ENCODE measurements at regions not wholly inside any gene's neighbourhood (a gene's known extent, or its start where the extent isn't known, plus 50 kb on each side); places are given as distances from the start of the nearest gene placed in this dataset.

DNA sequence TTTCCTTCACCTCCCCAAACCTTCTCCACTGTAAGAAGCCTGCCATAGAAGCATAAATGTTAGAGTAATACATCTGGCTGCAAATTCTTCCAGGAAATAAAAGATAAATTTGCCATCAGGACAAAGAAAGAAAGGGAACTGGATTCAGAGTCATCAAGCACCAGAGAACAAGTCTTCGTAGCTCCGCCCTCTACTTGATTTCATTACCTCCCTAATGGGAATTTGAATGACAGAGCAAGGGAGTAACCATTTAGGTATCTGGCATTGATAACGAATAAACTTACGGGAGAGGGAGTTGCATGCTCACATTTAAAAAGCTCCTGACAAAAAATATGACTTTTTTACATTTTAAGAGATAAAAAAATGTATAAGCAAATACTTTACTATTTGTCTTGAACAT is 263.4 kb downstream of the NEBL start (continued):
- TF ChIP-seq, protein P1, sequence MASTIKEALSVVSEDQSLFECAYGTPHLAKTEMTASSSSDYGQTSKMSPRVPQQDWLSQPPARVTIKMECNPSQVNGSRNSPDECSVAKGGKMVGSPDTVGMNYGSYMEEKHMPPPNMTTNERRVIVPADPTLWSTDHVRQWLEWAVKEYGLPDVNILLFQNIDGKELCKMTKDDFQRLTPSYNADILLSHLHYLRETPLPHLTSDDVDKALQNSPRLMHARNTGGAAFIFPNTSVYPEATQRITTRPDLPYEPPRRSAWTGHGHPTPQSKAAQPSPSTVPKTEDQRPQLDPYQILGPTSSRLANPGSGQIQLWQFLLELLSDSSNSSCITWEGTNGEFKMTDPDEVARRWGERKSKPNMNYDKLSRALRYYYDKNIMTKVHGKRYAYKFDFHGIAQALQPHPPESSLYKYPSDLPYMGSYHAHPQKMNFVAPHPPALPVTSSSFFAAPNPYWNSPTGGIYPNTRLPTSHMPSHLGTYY (CRISPR knock-in tag; IDR thresholded peaks at IDR 0.05), result no peak
- TF ChIP-seq, protein P2, sequence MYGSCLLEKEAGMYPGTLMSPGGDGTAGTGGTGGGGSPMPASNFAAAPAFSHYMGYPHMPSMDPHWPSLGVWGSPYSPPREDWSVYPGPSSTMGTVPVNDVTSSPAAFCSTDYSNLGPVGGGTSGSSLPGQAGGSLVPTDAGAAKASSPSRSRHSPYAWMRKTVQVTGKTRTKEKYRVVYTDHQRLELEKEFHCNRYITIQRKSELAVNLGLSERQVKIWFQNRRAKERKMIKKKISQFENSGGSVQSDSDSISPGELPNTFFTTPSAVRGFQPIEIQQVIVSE (CRISPR knock-in tag; IDR thresholded peaks at IDR 0.05; ENCODE audit: borderline replicate concordance), result no peak
- TF ChIP-seq CREM (CRISPR knock-in tag; IDR thresholded peaks at IDR 0.05) (no peak), TP53 (CRISPR knock-in tag; IDR thresholded peaks at IDR 0.05) (no peak)
- TF ChIP-seq, protein P3, sequence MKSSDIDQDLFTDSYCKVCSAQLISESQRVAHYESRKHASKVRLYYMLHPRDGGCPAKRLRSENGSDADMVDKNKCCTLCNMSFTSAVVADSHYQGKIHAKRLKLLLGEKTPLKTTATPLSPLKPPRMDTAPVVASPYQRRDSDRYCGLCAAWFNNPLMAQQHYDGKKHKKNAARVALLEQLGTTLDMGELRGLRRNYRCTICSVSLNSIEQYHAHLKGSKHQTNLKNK (CRISPR knock-in tag; IDR thresholded peaks at IDR 0.05), result no peak

- ChIA-PET CTCF (no interaction called here), POLR2A (no interaction called here)
- TF ChIP-seq TEAD4 (CRISPR knock-in tag; IDR thresholded peaks at IDR 0.05), result no peak
- TF ChIP-seq, protein P4, sequence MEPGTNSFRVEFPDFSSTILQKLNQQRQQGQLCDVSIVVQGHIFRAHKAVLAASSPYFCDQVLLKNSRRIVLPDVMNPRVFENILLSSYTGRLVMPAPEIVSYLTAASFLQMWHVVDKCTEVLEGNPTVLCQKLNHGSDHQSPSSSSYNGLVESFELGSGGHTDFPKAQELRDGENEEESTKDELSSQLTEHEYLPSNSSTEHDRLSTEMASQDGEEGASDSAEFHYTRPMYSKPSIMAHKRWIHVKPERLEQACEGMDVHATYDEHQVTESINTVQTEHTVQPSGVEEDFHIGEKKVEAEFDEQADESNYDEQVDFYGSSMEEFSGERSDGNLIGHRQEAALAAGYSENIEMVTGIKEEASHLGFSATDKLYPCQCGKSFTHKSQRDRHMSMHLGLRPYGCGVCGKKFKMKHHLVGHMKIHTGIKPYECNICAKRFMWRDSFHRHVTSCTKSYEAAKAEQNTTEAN (CRISPR knock-in tag; IDR thresholded peaks at IDR 0.05), result no peak
- no peak for TF ChIP-seq HMGA2 (CRISPR knock-in tag; IDR thresholded peaks at IDR 0.05)
- TF ChIP-seq EMX1 (CRISPR knock-in tag; IDR thresholded peaks at IDR 0.05), result no peak
- TF ChIP-seq JAZF1 (CRISPR knock-in tag; IDR thresholded peaks at IDR 0.05), result no peak
- no peak for TF ChIP-seq ZNF425 (CRISPR knock-in tag; conservative IDR thresholded peaks at IDR 0.05)
- no peak for TF ChIP-seq SMAD4 (CRISPR knock-in tag; IDR thresholded peaks at IDR 0.05)
- TF ChIP-seq GTF2I (CRISPR knock-in tag; conservative IDR thresholded peaks at IDR 0.05), result no peak
- no peak for TF ChIP-seq TEAD1 (CRISPR knock-in tag; IDR thresholded peaks at IDR 0.05)
- no peak for TF ChIP-seq PRRX2 (CRISPR knock-in tag; IDR thresholded peaks at IDR 0.05)
- TF ChIP-seq ZBTB21 (CRISPR knock-in tag; IDR thresholded peaks at IDR 0.05; ENCODE audit: borderline replicate concordance), result no peak
- TF ChIP-seq JUN (CRISPR knock-in tag; IDR thresholded peaks at IDR 0.05), result no peak
- TF ChIP-seq, protein P5, sequence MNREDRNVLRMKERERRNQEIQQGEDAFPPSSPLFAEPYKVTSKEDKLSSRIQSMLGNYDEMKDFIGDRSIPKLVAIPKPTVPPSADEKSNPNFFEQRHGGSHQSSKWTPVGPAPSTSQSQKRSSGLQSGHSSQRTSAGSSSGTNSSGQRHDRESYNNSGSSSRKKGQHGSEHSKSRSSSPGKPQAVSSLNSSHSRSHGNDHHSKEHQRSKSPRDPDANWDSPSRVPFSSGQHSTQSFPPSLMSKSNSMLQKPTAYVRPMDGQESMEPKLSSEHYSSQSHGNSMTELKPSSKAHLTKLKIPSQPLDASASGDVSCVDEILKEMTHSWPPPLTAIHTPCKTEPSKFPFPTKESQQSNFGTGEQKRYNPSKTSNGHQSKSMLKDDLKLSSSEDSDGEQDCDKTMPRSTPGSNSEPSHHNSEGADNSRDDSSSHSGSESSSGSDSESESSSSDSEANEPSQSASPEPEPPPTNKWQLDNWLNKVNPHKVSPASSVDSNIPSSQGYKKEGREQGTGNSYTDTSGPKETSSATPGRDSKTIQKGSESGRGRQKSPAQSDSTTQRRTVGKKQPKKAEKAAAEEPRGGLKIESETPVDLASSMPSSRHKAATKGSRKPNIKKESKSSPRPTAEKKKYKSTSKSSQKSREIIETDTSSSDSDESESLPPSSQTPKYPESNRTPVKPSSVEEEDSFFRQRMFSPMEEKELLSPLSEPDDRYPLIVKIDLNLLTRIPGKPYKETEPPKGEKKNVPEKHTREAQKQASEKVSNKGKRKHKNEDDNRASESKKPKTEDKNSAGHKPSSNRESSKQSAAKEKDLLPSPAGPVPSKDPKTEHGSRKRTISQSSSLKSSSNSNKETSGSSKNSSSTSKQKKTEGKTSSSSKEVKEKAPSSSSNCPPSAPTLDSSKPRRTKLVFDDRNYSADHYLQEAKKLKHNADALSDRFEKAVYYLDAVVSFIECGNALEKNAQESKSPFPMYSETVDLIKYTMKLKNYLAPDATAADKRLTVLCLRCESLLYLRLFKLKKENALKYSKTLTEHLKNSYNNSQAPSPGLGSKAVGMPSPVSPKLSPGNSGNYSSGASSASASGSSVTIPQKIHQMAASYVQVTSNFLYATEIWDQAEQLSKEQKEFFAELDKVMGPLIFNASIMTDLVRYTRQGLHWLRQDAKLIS (CRISPR knock-in tag; IDR thresholded peaks at IDR 0.05; ENCODE audit: borderline replicate concordance), result no peak
- TF ChIP-seq CREM (CRISPR knock-in tag; IDR thresholded peaks at IDR 0.05), result no peak
- no peak for TF ChIP-seq TCF7 (CRISPR knock-in tag; IDR thresholded peaks at IDR 0.05; ENCODE audit: low read depth)
- Mint-ChIP-seq H3K9me3 (peaks cover 13% of the 10 kb centered on the region), H3K4me1 (peaks cover 19% of the 10 kb centered on the region), H3K27me3 (ENCODE audit: low read depth) (no peaks in the 10 kb centered on the region), H3K4me3 (no peak overlapping the region), H3K36me3 (no peaks in the 10 kb centered on the region), H3K27ac (no peak overlapping the region)
- DNase-seq (ENCODE audit: low spot score) (no peak), ATAC-seq (no peak)
Measured at GRCh38 chr10:20632696-20633095, 264.4 kb downstream of the NEBL start.

All from WTC11 (cell line).